Activated CD4-positive, alpha-beta memory T cell treated with anti-CD3 and anti-CD28 coated beads, Interleukin-2, amount 10 ng/mL, durations not matched to agents 7 days and 5 days (primary cell): ENCODE measurements at regions not wholly inside any gene's neighbourhood (a gene's known extent, or its start where the extent isn't known, plus 50 kb on each side); places are given as distances from the start of the nearest gene placed in this dataset.

ENCODE experiments used
- CTCF ChIA-PET: fragments of 350-600 bp; sonication (Branson Sonifier 250); formaldehyde crosslinking; loops from one replicate; lab custom pipeline; 2021; ENCODE audit warnings: antibody characterized with exemption, inconsistent platforms; lab: Charles Lee
- POLR2A ChIA-PET: fragments of 350-600 bp; sonication (Branson Sonifier 250); formaldehyde crosslinking; loops from one replicate; lab custom pipeline; 2021; ENCODE audit warnings: antibody characterized with exemption; lab: Charles Lee
- DNase-seq: peaks from one replicate; pipeline ENCODE4 v3.0.0-alpha.2; 2020
- H3K27ac Mint-ChIP-seq: one replicate; pipeline ENCODE4 v1.8.0; 2021; ENCODE audit warnings: mild to moderate bottlenecking, mixed read lengths
- H3K27me3 Mint-ChIP-seq: one replicate; pipeline ENCODE4 v1.8.0; 2021; ENCODE audit warnings: mixed read lengths
- H3K36me3 Mint-ChIP-seq: one replicate; pipeline ENCODE4 v1.8.0; 2021; ENCODE audit warnings: low read depth, mixed read lengths
- H3K4me1 Mint-ChIP-seq: one replicate; pipeline ENCODE4 v1.8.0; 2021; ENCODE audit warnings: mixed read lengths
- H3K4me3 Mint-ChIP-seq: one replicate; pipeline ENCODE4 v1.8.0; 2021; ENCODE audit warnings: mild to moderate bottlenecking, mixed read lengths
- H3K9me3 Mint-ChIP-seq: one replicate; pipeline ENCODE4 v1.8.0; 2021; ENCODE audit warnings: mixed read lengths

GRCh38 chr9:80223897-80224296 is 652.1 kb downstream of the TLE4 start:
- no peak overlapping the region for H3K4me3 Mint-ChIP-seq
- POLR2A ChIA-PET: no interaction called here
- no peaks in the 10 kb centered on the region for H3K36me3 Mint-ChIP-seq
- no peak for DNase-seq
- H3K4me1 Mint-ChIP-seq: no peaks in the 10 kb centered on the region
- CTCF ChIA-PET: no interaction called here
- no peaks in the 10 kb centered on the region for H3K27me3 Mint-ChIP-seq
- no peak overlapping the region for H3K27ac Mint-ChIP-seq
- peaks cover 4% of the 10 kb centered on the region for H3K9me3 Mint-ChIP-seq

GRCh38 chr9:80222466-80223169 is 650.9 kb downstream of the TLE4 start:
- peaks cover 4% of the 10 kb centered on the region for H3K9me3 Mint-ChIP-seq
- no peaks in the 10 kb centered on the region for H3K4me1 Mint-ChIP-seq
- H3K27me3 Mint-ChIP-seq: no peaks in the 10 kb centered on the region
- ChIA-PET POLR2A (no interaction called here), CTCF (no interaction called here)
- no peak for DNase-seq
- H3K4me3 Mint-ChIP-seq: no peak overlapping the region
- no peak overlapping the region for H3K27ac Mint-ChIP-seq
- H3K36me3 Mint-ChIP-seq: no peaks in the 10 kb centered on the region

- no peak for DNase-seq
- POLR2A ChIA-PET: no interaction called here
- H3K36me3 Mint-ChIP-seq: no peaks in the 10 kb centered on the region
- no peaks in the 10 kb centered on the region for H3K27me3 Mint-ChIP-seq
- H3K4me3 Mint-ChIP-seq: no peak overlapping the region
- CTCF ChIA-PET: no interaction called here
- H3K4me1 Mint-ChIP-seq: no peaks in the 10 kb centered on the region
- peaks cover 2% of the 10 kb centered on the region for H3K9me3 Mint-ChIP-seq
- no peak overlapping the region for H3K27ac Mint-ChIP-seq
These were observed 646.6 kb downstream of the TLE4 start for GRCh38 chr9:80218328-80218727.

GRCh38 chr9:80213613-80214012 is 641.8 kb downstream of the TLE4 start:
- POLR2A ChIA-PET: no interaction called here
- Mint-ChIP-seq H3K27me3 (no peaks in the 10 kb centered on the region), H3K4me3 (no peak overlapping the region), H3K36me3 (no peaks in the 10 kb centered on the region), H3K27ac (no peak overlapping the region), H3K9me3 (peaks cover 2% of the 10 kb centered on the region), H3K4me1 (no peaks in the 10 kb centered on the region)
- no peak for DNase-seq
- CTCF ChIA-PET: no interaction called here

GRCh38 chr9:80208696-80209095 is 636.9 kb downstream of the TLE4 start:
- no peaks in the 10 kb centered on the region for H3K36me3 Mint-ChIP-seq
- POLR2A ChIA-PET: no interaction called here
- no peaks in the 10 kb centered on the region for H3K4me1 Mint-ChIP-seq
- no peaks in the 10 kb centered on the region for H3K9me3 Mint-ChIP-seq
- H3K27me3 Mint-ChIP-seq: no peaks in the 10 kb centered on the region
- CTCF ChIA-PET: no interaction called here
- H3K27ac Mint-ChIP-seq: no peak overlapping the region
- DNase-seq: no peak
- no peak overlapping the region for H3K4me3 Mint-ChIP-seq

GRCh38 chr9:80204054-80204453 is 632.3 kb downstream of the TLE4 start:
- Mint-ChIP-seq H3K4me3 (no peak overlapping the region), H3K9me3 (no peaks in the 10 kb centered on the region), H3K27ac (no peak overlapping the region), H3K27me3 (no peaks in the 10 kb centered on the region), H3K36me3 (no peaks in the 10 kb centered on the region), H3K4me1 (no peaks in the 10 kb centered on the region)
- no peak for DNase-seq
- ChIA-PET CTCF (no interaction called here), POLR2A (no interaction called here)

GRCh38 chr9:80197661-80198060 is 625.9 kb downstream of the TLE4 start:
- ChIA-PET POLR2A (no interaction called here), CTCF (no interaction called here)
- no peaks in the 10 kb centered on the region for H3K36me3 Mint-ChIP-seq
- no peak for DNase-seq
- no peak overlapping the region for H3K4me3 Mint-ChIP-seq
- H3K4me1 Mint-ChIP-seq: no peaks in the 10 kb centered on the region
- H3K27me3 Mint-ChIP-seq: no peaks in the 10 kb centered on the region
- H3K9me3 Mint-ChIP-seq: no peaks in the 10 kb centered on the region
- H3K27ac Mint-ChIP-seq: no peak overlapping the region

- DNase-seq: no peak
- Mint-ChIP-seq H3K9me3 (no peaks in the 10 kb centered on the region), H3K27ac (no peak overlapping the region), H3K4me1 (no peaks in the 10 kb centered on the region), H3K27me3 (no peaks in the 10 kb centered on the region), H3K36me3 (no peaks in the 10 kb centered on the region), H3K4me3 (no peak overlapping the region)
- ChIA-PET POLR2A (no interaction called here), CTCF (no interaction called here)
These were observed 619.3 kb downstream of the TLE4 start for GRCh38 chr9:80191108-80191507.

- H3K4me1 Mint-ChIP-seq: no peaks in the 10 kb centered on the region
- H3K9me3 Mint-ChIP-seq: no peaks in the 10 kb centered on the region
- CTCF ChIA-PET: no interaction called here
- H3K27me3 Mint-ChIP-seq: no peaks in the 10 kb centered on the region
- no peak overlapping the region for H3K27ac Mint-ChIP-seq
- no peaks in the 10 kb centered on the region for H3K36me3 Mint-ChIP-seq
- no peak overlapping the region for H3K4me3 Mint-ChIP-seq
- DNase-seq: no peak
- POLR2A ChIA-PET: no interaction called here
These were observed 616.8 kb downstream of the TLE4 start for GRCh38 chr9:80188579-80188978.

GRCh38 chr9:80185112-80185738 is 613.5 kb downstream of the TLE4 start:
- no peaks in the 10 kb centered on the region for H3K4me1 Mint-ChIP-seq
- no peak for DNase-seq
- no peak overlapping the region for H3K4me3 Mint-ChIP-seq
- ChIA-PET POLR2A (no interaction called here), CTCF (interaction anchor here (1.4 kb wide), 1 partner anchor 10 kb away, joined by 4 read pairs; no protein-coding TSS in a partner anchor)
- H3K27me3 Mint-ChIP-seq: no peaks in the 10 kb centered on the region
- no peaks in the 10 kb centered on the region for H3K9me3 Mint-ChIP-seq
- no peak overlapping the region for H3K27ac Mint-ChIP-seq
- no peaks in the 10 kb centered on the region for H3K36me3 Mint-ChIP-seq

- H3K27me3 Mint-ChIP-seq: no peaks in the 10 kb centered on the region
- H3K27ac Mint-ChIP-seq: no peak overlapping the region
- ChIA-PET CTCF (no interaction called here), POLR2A (no interaction called here)
- no peak overlapping the region for H3K4me3 Mint-ChIP-seq
- DNase-seq: no peak
- no peaks in the 10 kb centered on the region for H3K4me1 Mint-ChIP-seq
- H3K36me3 Mint-ChIP-seq: no peaks in the 10 kb centered on the region
- H3K9me3 Mint-ChIP-seq: no peaks in the 10 kb centered on the region
These were observed 606.2 kb downstream of the TLE4 start for GRCh38 chr9:80177949-80178480.

- Mint-ChIP-seq H3K27me3 (no peaks in the 10 kb centered on the region), H3K4me3 (no peak overlapping the region), H3K36me3 (no peaks in the 10 kb centered on the region), H3K9me3 (no peaks in the 10 kb centered on the region), H3K27ac (no peak overlapping the region), H3K4me1 (no peaks in the 10 kb centered on the region)
- DNase-seq: no peak
- POLR2A ChIA-PET: no interaction called here
- CTCF ChIA-PET: interaction anchor here (0.6 to 1.0 kb wide), 4 partner anchors 9 to 17 kb away, joined by 3 to 4 read pairs (median 4); no protein-coding TSS in a partner anchor
These were observed 603.8 kb downstream of the TLE4 start for GRCh38 chr9:80175286-80176150.

GRCh38 chr9:80163889-80164288 is 592.1 kb downstream of the TLE4 start:
- H3K4me3 Mint-ChIP-seq: no peak overlapping the region
- CTCF ChIA-PET: interaction anchor here (1.1 kb wide), 1 partner anchor 12 kb away, joined by 4 read pairs; no protein-coding TSS in a partner anchor
- POLR2A ChIA-PET: no interaction called here
- H3K27me3 Mint-ChIP-seq: peaks cover 2% of the 10 kb centered on the region
- no peaks in the 10 kb centered on the region for H3K36me3 Mint-ChIP-seq
- no peak overlapping the region for H3K27ac Mint-ChIP-seq
- no peaks in the 10 kb centered on the region for H3K9me3 Mint-ChIP-seq
- no peaks in the 10 kb centered on the region for H3K4me1 Mint-ChIP-seq
- no peak for DNase-seq
